ENCODE measurements at regions not wholly inside any gene's neighbourhood (a gene's known extent, or its start where the extent isn't known, plus 50 kb on each side); places are given as distances from the start of the nearest gene placed in this dataset.
"Not testable (repeated sequence)": the region's sequence is repeated elsewhere in the genome, so short reads cannot be mapped to it uniquely, and the experiment has no call there.

GRCh38 chr4:116302990-116303735 is 782.2 kb downstream of the TRAM1L1 start:
- no peak for TF ChIP-seq CTCF (IDR thresholded peaks at IDR 0.05)
- Histone ChIP-seq H3K4me3 (no peak overlapping the region), H3K36me3 (no peaks in the 10 kb centered on the region), H3K4me1 (no peaks in the 10 kb centered on the region), H3K9me3 (no peaks in the 10 kb centered on the region), H3K27ac (no peak overlapping the region), H3K27me3 (no peaks in the 10 kb centered on the region)
- no peak for DNase-seq (ENCODE audit: low spot score)

- H3K4me3 ChIP-seq: no peak overlapping the region
- peaks cover 0 to 16% of the 10 kb centered on the region in 2 donors for H3K9me3 ChIP-seq
- H3K27me3 ChIP-seq: no peaks in the 10 kb centered on the region
- no peaks in the 10 kb centered on the region for H3K4me1 ChIP-seq
- DNase-seq (ENCODE audit: low spot score): no peak
- no peak overlapping the region for H3K27ac ChIP-seq
- H3K36me3 ChIP-seq: no peaks in the 10 kb centered on the region
- no peak for TF ChIP-seq CTCF (IDR thresholded peaks at IDR 0.05)
Observed at GRCh38 chr4:116275006-116275405, 810.4 kb downstream of the TRAM1L1 start.

- H3K27ac ChIP-seq: no peak overlapping the region
- H3K9me3 ChIP-seq: peaks cover 0 to 8% of the 10 kb centered on the region in 2 donors
- no peaks in the 10 kb centered on the region for H3K4me1 ChIP-seq
- no peak for DNase-seq (ENCODE audit: low spot score)
- no peaks in the 10 kb centered on the region for H3K27me3 ChIP-seq
- no peak overlapping the region for H3K4me3 ChIP-seq
- no peak for TF ChIP-seq CTCF (IDR thresholded peaks at IDR 0.05)
- H3K36me3 ChIP-seq: no peaks in the 10 kb centered on the region
Observed at GRCh38 chr4:116272336-116272735, 813.0 kb downstream of the TRAM1L1 start.

- H3K9me3 ChIP-seq: peaks cover 0 to 14% of the 10 kb centered on the region in 2 donors
- H3K36me3 ChIP-seq; H3K4me1 ChIP-seq; DNase-seq (ENCODE audit: low spot score); H3K27ac ChIP-seq; H3K27me3 ChIP-seq; H3K4me3 ChIP-seq: not testable (repeated sequence)
Observed at GRCh38 chr4:116260931-116261330, 824.4 kb downstream of the TRAM1L1 start.

GRCh38 chr4:116244771-116245170 is 840.6 kb downstream of the TRAM1L1 start:
- TF ChIP-seq CTCF (IDR thresholded peaks at IDR 0.05): no peak
- Histone ChIP-seq H3K4me1 (no peaks in the 10 kb centered on the region), H3K4me3 (no peak overlapping the region), H3K9me3 (no peaks in the 10 kb centered on the region), H3K27me3 (no peaks in the 10 kb centered on the region), H3K36me3 (no peaks in the 10 kb centered on the region), H3K27ac (no peak overlapping the region)
- DNase-seq (ENCODE audit: low spot score): no peak

GRCh38 chr4:116243431-116243830 is 841.9 kb downstream of the TRAM1L1 start:
- TF ChIP-seq CTCF (IDR thresholded peaks at IDR 0.05): no peak
- Histone ChIP-seq H3K4me3 (no peak overlapping the region), H3K9me3 (no peaks in the 10 kb centered on the region), H3K27ac (no peak overlapping the region), H3K4me1 (no peaks in the 10 kb centered on the region), H3K36me3 (no peaks in the 10 kb centered on the region), H3K27me3 (no peaks in the 10 kb centered on the region)
- no peak for DNase-seq (ENCODE audit: low spot score)

Measured in right atrium auricular region (tissue), 2 donors.